ENCODE measurements at regions not wholly inside any gene's neighbourhood (a gene's known extent, or its start where the extent isn't known, plus 50 kb on each side); places are given as distances from the start of the nearest gene placed in this dataset.

- DNase-seq = no peak
- Histone ChIP-seq H3K27me3 (ENCODE audit: control insufficient read depth in 2 of 2, insufficient read depth in 2 of 2, low read length in 2 of 2) (no peaks in the 10 kb centered on the region), H4K20me1 (ENCODE audit: insufficient read depth, low read length) (no peaks in the 10 kb centered on the region), H3K4me1 (ENCODE audit: control insufficient read depth in 1 of 2, insufficient read depth in 2 of 2, low read length in 2 of 2) (no peaks in the 10 kb centered on the region), H3K36me3 (replicated peaks in 1 of 2; ENCODE audit: control insufficient read depth in 1 of 2, insufficient read depth in 2 of 2, low read length in 2 of 2) (no peaks in the 10 kb centered on the region), H3K79me2 (ENCODE audit: insufficient read depth, low read length) (no peaks in the 10 kb centered on the region), H3K27ac (ENCODE audit: low read depth in 1 of 2, low read length in 2 of 2) (no peak overlapping the region), H2AFZ (ENCODE audit: insufficient read depth, low read depth, low read length, poor library complexity, severe bottlenecking) (no peak overlapping the region), H3K4me3 (replicated peaks in 1 of 3; ENCODE audit: low read depth in 2 of 3, low read length in 3 of 3) (no peak overlapping the region), H3K4me2 (replicated peaks; ENCODE audit: extremely low read depth, low read length, poor library complexity, severe bottlenecking) (no peak overlapping the region), H3K9me3 (replicated peaks in 1 of 2; ENCODE audit: control insufficient read depth in 1 of 2, insufficient read depth in 1 of 2, low read length in 2 of 2) (no peaks in the 10 kb centered on the region), H3K9ac (ENCODE audit: insufficient read depth, low read length, poor library complexity, severe bottlenecking) (no peak overlapping the region)
- intact Hi-C loops (cut with micrococcal nuclease) = no loop called here
- no peaks in the 10 kb centered on the region for H3K36me3 Mint-ChIP-seq
- no peak for TF ChIP-seq CTCF (IDR thresholded peaks at IDR 0.05)
- peaks cover 0 to 7% (median 2%) of the 10 kb centered on the region in 7 donors for H3K9me3 Mint-ChIP-seq
- H3K27ac Mint-ChIP-seq = no peak overlapping the region
- H3K4me3 Mint-ChIP-seq = no peak overlapping the region
- WGBS (ENCODE audit: insufficient coverage) = no CpG with 5 or more reads among the region's 2 CpGs
- H3K27me3 Mint-ChIP-seq (ENCODE audit: low read depth in 3 of 3) = peaks cover 0 to 2% (median 0%) of the 10 kb centered on the region in 3 donors
- H3K4me1 Mint-ChIP-seq = no peaks in the 10 kb centered on the region
Measured at GRCh38 chr2:78925258-78925657, 100.2 kb upstream of the REG3G start.

- no peak for DNase-seq
- H3K27ac ChIP-seq (ENCODE audit: low read depth in 1 of 2, low read length in 2 of 2) = no peak overlapping the region
- no peaks in the 10 kb centered on the region for H3K4me1 Mint-ChIP-seq
- peak overlapping the region; percentile 20 for H3K4me2 ChIP-seq (replicated peaks; ENCODE audit: extremely low read depth, low read length, poor library complexity, severe bottlenecking)
- H3K36me3 Mint-ChIP-seq = no peaks in the 10 kb centered on the region
- TF ChIP-seq CTCF (IDR thresholded peaks at IDR 0.05) = no peak
- H3K27me3 ChIP-seq (ENCODE audit: control insufficient read depth in 2 of 2, insufficient read depth in 2 of 2, low read length in 2 of 2) = no peaks in the 10 kb centered on the region
- WGBS (ENCODE audit: insufficient coverage) = no CpG with 5 or more reads among the region's 1 CpG
- no peaks in the 10 kb centered on the region for H3K79me2 ChIP-seq (ENCODE audit: insufficient read depth, low read length)
- H3K9me3 ChIP-seq (replicated peaks in 1 of 2; ENCODE audit: control insufficient read depth in 1 of 2, insufficient read depth in 1 of 2, low read length in 2 of 2) = no peaks in the 10 kb centered on the region
- H2AFZ ChIP-seq (ENCODE audit: insufficient read depth, low read depth, low read length, poor library complexity, severe bottlenecking) = peak overlapping the region; percentile 10
- no peak overlapping the region for H3K27ac Mint-ChIP-seq
- H3K9ac ChIP-seq (ENCODE audit: insufficient read depth, low read length, poor library complexity, severe bottlenecking) = no peak overlapping the region
- H4K20me1 ChIP-seq (ENCODE audit: insufficient read depth, low read length) = no peaks in the 10 kb centered on the region
- no peak overlapping the region for H3K4me3 Mint-ChIP-seq
- peaks cover 0 to 6% (median 2%) of the 10 kb centered on the region in 7 donors for H3K9me3 Mint-ChIP-seq
- H3K4me3 ChIP-seq (replicated peaks in 1 of 3; ENCODE audit: low read depth in 2 of 3, low read length in 3 of 3) = peak overlapping the region in 1 of 3 experiments; percentile 12
- H3K4me1 ChIP-seq (ENCODE audit: control insufficient read depth in 1 of 2, insufficient read depth in 2 of 2, low read length in 2 of 2) = no peaks in the 10 kb centered on the region
- H3K27me3 Mint-ChIP-seq (ENCODE audit: low read depth in 3 of 3) = peaks cover 0 to 2% (median 0%) of the 10 kb centered on the region in 3 donors
- intact Hi-C loops (cut with micrococcal nuclease) = no loop called here
- H3K36me3 ChIP-seq (replicated peaks in 1 of 2; ENCODE audit: control insufficient read depth in 1 of 2, insufficient read depth in 2 of 2, low read length in 2 of 2) = no peaks in the 10 kb centered on the region
Measured at GRCh38 chr2:78928502-78928901, 97.0 kb upstream of the REG3G start.

All from CD14-positive monocyte (primary cell).